Neural progenitor cell (in vitro differentiated cells): ENCODE measurements at regions not wholly inside any gene's neighbourhood (a gene's known extent, or its start where the extent isn't known, plus 50 kb on each side); places are given as distances from the start of the nearest gene placed in this dataset.
"Not testable (repeated sequence)": the region's sequence is repeated elsewhere in the genome, so short reads cannot be mapped to it uniquely, and the experiment has no call there.

Source experiments
- DNase-seq: peaks from one replicate; pipeline ENCODE4 v3.0.0-alpha.2; 2016; ENCODE audit warnings: low spot score
- H2AFZ ChIP-seq: fragments of 200-600 bp; sonication (generic); replicated peaks from 2 replicates; pipeline ENCODE4 v1.6.1; 2016; ENCODE audit warnings: antibody characterized with exemption
- H3F3A ChIP-seq: fragments of 200-600 bp; sonication (generic); 2 replicates; pipeline ENCODE4 v1.6.1; 2016; ENCODE audit warnings: antibody characterized with exemption, low read depth
- H3K27ac ChIP-seq: fragments of 200-600 bp; sonication (generic); 2 replicates; pipeline ENCODE4 v1.5.1; 2016; ENCODE audit warnings: mild to moderate bottlenecking
- H3K27me3 ChIP-seq: fragments of 200-600 bp; sonication (generic); 2 replicates; pipeline ENCODE4 v1.6.1; 2016; ENCODE audit warnings: mild to moderate bottlenecking, moderate library complexity
- H3K36me3 ChIP-seq: fragments of 200-600 bp; sonication (generic); 2 replicates; pipeline ENCODE4 v1.5.1; 2016
- H3K4me1 ChIP-seq: fragments of 200-600 bp; sonication (generic); 2 replicates; pipeline ENCODE4 v1.6.1; 2016; ENCODE audit warnings: mixed run types
- H3K4me2 ChIP-seq: fragments of 200-600 bp; sonication (generic); 2 replicates; pipeline ENCODE4 v1.6.1; 2016
- H3K4me3 ChIP-seq: fragments of 200-600 bp; sonication (generic); 2 replicates; pipeline ENCODE4 v1.5.1; 2016
- H3K79me2 ChIP-seq: fragments of 200-600 bp; sonication (generic); 2 replicates; pipeline ENCODE4 v1.6.1; 2016; ENCODE audit warnings: low read depth
- H3K9ac ChIP-seq: fragments of 200-600 bp; sonication (generic); 2 replicates; pipeline ENCODE4 v1.6.1; 2016
- H3K9me3 ChIP-seq: fragments of 200-600 bp; sonication (generic); 2 replicates; pipeline ENCODE4 v1.5.1; 2016; ENCODE audit warnings: low read depth
- H4K20me1 ChIP-seq: fragments of 200-600 bp; sonication (generic); 2 replicates; pipeline ENCODE4 v1.6.1; 2016; ENCODE audit warnings: low read depth
- H3K27ac Mint-ChIP-seq: 3 replicates; pipeline ENCODE4 v1.8.0; 2021; ENCODE audit warnings: mixed read lengths
- H3K27me3 Mint-ChIP-seq: 2 replicates; pipeline ENCODE4 v1.8.0; 2022; ENCODE audit warnings: low read depth, mild to moderate bottlenecking, inconsistent platforms, moderate library complexity, mixed read lengths; ENCODE audit not compliant: insufficient read depth
- H3K36me3 Mint-ChIP-seq: 3 replicates; pipeline ENCODE4 v1.8.0; 2021; ENCODE audit warnings: mixed read lengths
- H3K4me1 Mint-ChIP-seq: 3 replicates; pipeline ENCODE4 v1.8.0; 2021; ENCODE audit warnings: mixed read lengths
- H3K4me3 Mint-ChIP-seq: 3 replicates; pipeline ENCODE4 v1.8.0; 2021; ENCODE audit warnings: mild to moderate bottlenecking, moderate library complexity, mixed read lengths
- H3K9me3 Mint-ChIP-seq: 3 replicates; pipeline ENCODE4 v1.8.0; 2020; ENCODE audit warnings: mixed read lengths

- H3K27ac Mint-ChIP-seq, H4K20me1 ChIP-seq, H3K36me3 Mint-ChIP-seq, H3K4me1 ChIP-seq, H3F3A ChIP-seq, H3K9me3 Mint-ChIP-seq, H3K79me2 ChIP-seq, H3K4me3 ChIP-seq, H3K9me3 ChIP-seq, H3K4me1 Mint-ChIP-seq, H3K27me3 ChIP-seq, H3K4me3 Mint-ChIP-seq, H2AFZ ChIP-seq, H3K27me3 Mint-ChIP-seq, DNase-seq, H3K27ac ChIP-seq, H3K36me3 ChIP-seq, H3K4me2 ChIP-seq, H3K9ac ChIP-seq: not testable (repeated sequence)
These were observed 70.8 kb downstream of the TBC1D26 start for GRCh38 chr17:15802917-15803316.

GRCh38 chr17:15806825-15807224, 74.7 kb downstream of the TBC1D26 start:
- H3K4me1 Mint-ChIP-seq, H3K9me3 ChIP-seq, H3K27me3 Mint-ChIP-seq, H3K36me3 ChIP-seq, H3K79me2 ChIP-seq, H3K4me3 ChIP-seq, H2AFZ ChIP-seq, H3K4me3 Mint-ChIP-seq, H3K9me3 Mint-ChIP-seq, H3K27ac ChIP-seq, H3K4me1 ChIP-seq, H3F3A ChIP-seq, DNase-seq, H4K20me1 ChIP-seq, H3K27me3 ChIP-seq, H3K4me2 ChIP-seq, H3K36me3 Mint-ChIP-seq, H3K9ac ChIP-seq, H3K27ac Mint-ChIP-seq: not testable (repeated sequence)

- H3K4me3 Mint-ChIP-seq, H3K79me2 ChIP-seq: not testable (repeated sequence)
These were observed 81.3 kb downstream of the TBC1D26 start for GRCh38 chr17:15813388-15813787.

GRCh38 chr17:15814003-15814402, 81.9 kb downstream of the TBC1D26 start:
- H3K4me1 ChIP-seq, H3K79me2 ChIP-seq, H3K9me3 Mint-ChIP-seq, H3K36me3 ChIP-seq, H3K27ac ChIP-seq, H2AFZ ChIP-seq, H3K36me3 Mint-ChIP-seq, DNase-seq, H3K4me3 ChIP-seq, H3K27ac Mint-ChIP-seq, H3K27me3 Mint-ChIP-seq, H3F3A ChIP-seq, H3K9ac ChIP-seq, H3K27me3 ChIP-seq, H3K4me2 ChIP-seq, H4K20me1 ChIP-seq, H3K9me3 ChIP-seq, H3K4me1 Mint-ChIP-seq, H3K4me3 Mint-ChIP-seq: not testable (repeated sequence)

More at GRCh38 chr17:15813388-15813787, 81.3 kb downstream of the TBC1D26 start:
- not testable (repeated sequence) for H3K27me3 ChIP-seq, H3K4me1 ChIP-seq, DNase-seq, H3K4me1 Mint-ChIP-seq, H3K9me3 Mint-ChIP-seq, H3K27ac ChIP-seq, H3K36me3 Mint-ChIP-seq, H3F3A ChIP-seq, H3K4me3 ChIP-seq, H2AFZ ChIP-seq, H3K4me2 ChIP-seq, H4K20me1 ChIP-seq, H3K9ac ChIP-seq, H3K27ac Mint-ChIP-seq, H3K36me3 ChIP-seq, H3K9me3 ChIP-seq, H3K27me3 Mint-ChIP-seq

- not testable (repeated sequence) for H3K36me3 ChIP-seq, H3K4me3 ChIP-seq, DNase-seq, H3K9ac ChIP-seq, H3K4me2 ChIP-seq, H3K27ac Mint-ChIP-seq, H3K4me1 ChIP-seq, H3K27me3 ChIP-seq, H3K9me3 ChIP-seq, H3K36me3 Mint-ChIP-seq, H3K4me3 Mint-ChIP-seq, H3K27me3 Mint-ChIP-seq, H3K9me3 Mint-ChIP-seq, H3K27ac ChIP-seq, H4K20me1 ChIP-seq, H3K79me2 ChIP-seq, H3F3A ChIP-seq, H3K4me1 Mint-ChIP-seq, H2AFZ ChIP-seq
These were observed 85.8 kb downstream of the TBC1D26 start for GRCh38 chr17:15817861-15818260.

GRCh38 chr17:15822280-15822679, 90.2 kb downstream of the TBC1D26 start:
- not testable (repeated sequence) for H3K79me2 ChIP-seq, H3K9me3 Mint-ChIP-seq, H3K9ac ChIP-seq, H3K27ac Mint-ChIP-seq, H3K9me3 ChIP-seq, H4K20me1 ChIP-seq, H3K36me3 Mint-ChIP-seq, H3K36me3 ChIP-seq, H3K4me1 ChIP-seq, H3K4me3 Mint-ChIP-seq, DNase-seq, H3K27me3 Mint-ChIP-seq, H3K27me3 ChIP-seq, H3K27ac ChIP-seq, H3F3A ChIP-seq, H3K4me1 Mint-ChIP-seq, H3K4me2 ChIP-seq, H2AFZ ChIP-seq, H3K4me3 ChIP-seq
